NK-92 treated with Interleukin-12 subunit alpha and Interleukin-12 subunit beta, amount 100 ng/mL, for 24 hours (cell line): ENCODE measurements at regions not wholly inside any gene's neighbourhood (a gene's known extent, or its start where the extent isn't known, plus 50 kb on each side); places are given as distances from the start of the nearest gene placed in this dataset.
"Not testable (repeated sequence)": the region's sequence is repeated elsewhere in the genome, so short reads cannot be mapped to it uniquely, and the experiment has no call there.

Source experiments
- DNase-seq: peaks from one replicate; lab custom pipeline; 2025; lab: John Stamatoyannopoulos, UW

GRCh38 chr12:127169321-127170181 is 1097.4 kb upstream of the TMEM132C start:
- no peak for DNase-seq

DNA sequence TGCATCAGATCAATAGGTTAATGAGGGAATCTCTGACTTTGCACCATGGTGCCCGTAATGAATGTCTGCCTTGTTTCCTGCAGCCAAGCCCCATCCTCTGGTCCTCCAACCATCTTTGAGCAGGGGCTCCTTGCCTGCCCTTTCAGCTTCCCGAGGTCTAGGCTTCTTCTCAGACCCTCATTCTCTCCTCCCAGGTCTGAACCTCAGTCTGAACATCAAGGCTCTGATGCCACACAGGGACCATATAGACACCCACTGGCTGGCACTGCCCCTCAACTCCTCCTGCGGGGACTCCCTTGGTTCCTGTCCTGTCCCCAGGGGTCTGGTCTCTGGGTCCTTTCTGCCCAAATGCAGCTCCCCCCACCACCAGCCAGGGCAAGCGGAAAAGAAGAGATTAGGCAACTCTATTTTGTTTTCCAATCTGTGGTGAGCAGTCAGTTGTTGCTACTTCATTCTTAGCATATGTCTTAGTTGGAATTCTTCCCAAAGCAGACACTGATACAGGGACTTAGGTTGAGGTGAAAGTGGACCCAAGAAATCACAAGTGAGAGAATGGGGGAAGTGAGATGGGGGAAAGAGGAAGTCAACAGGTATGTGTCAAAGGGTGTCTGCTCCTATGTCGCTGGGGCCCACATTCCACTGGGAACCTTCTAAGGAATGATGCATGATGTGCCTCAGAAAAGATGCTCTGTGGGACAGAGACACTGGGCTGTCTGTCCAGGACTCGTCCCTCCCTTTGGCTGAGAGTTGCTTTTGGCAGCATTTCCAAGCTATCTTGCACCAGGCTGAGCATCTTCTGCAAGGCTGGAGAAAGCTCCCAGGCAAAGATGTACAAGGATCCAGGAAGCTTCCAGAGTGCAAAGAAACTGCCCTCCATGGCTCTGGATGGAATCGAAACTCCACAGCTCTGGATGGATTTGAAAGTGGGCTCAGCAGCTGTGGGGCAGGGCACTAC is 1096.5 kb upstream of the TMEM132C start:
- no peak for DNase-seq

DNA sequence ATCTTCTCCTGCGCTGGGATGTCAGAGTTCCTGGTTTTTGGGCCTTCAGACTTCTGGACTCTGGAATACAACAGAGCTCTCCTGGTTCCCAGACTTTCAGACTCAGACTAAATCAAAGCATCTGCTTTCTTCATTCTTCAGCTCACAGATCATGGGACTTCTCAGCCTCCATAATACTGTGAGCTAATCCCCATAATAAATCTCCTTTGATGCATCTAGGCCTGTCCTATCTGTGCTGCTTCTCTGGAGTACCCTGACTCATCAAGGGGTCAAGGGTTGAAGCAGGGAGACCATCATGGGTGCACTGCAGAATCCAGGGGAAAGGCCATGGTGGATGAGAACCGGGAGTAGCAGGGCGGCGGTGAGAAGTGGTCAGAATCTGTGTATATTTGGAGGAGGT is 1094.1 kb upstream of the TMEM132C start:
- DNase-seq = no peak

- DNase-seq = not testable (repeated sequence)
These were observed 1093.0 kb upstream of the TMEM132C start for GRCh38 chr12:127173971-127174370.

DNA sequence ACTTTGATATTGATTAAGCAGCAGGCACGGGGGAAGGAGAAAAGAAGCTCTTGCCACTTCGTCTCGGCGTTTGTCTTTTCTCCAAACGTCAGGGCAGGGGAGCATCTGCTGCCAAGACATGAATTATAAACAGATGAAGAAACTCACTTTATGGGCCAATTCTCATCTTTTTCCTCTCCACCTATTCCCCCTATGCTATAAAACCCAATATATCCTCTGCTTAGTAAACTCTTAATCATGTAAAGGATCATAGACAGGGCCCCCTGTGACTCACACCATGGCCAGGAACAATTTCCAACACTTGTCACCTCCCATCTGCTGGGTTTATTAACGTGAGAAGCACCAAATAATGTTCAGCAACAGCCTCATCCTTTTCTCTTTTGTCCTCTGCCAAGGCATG is 1092.1 kb upstream of the TMEM132C start:
- no peak for DNase-seq

GRCh38 chr12:127175361-127175760 is 1091.6 kb upstream of the TMEM132C start:
- DNase-seq = no peak

DNA sequence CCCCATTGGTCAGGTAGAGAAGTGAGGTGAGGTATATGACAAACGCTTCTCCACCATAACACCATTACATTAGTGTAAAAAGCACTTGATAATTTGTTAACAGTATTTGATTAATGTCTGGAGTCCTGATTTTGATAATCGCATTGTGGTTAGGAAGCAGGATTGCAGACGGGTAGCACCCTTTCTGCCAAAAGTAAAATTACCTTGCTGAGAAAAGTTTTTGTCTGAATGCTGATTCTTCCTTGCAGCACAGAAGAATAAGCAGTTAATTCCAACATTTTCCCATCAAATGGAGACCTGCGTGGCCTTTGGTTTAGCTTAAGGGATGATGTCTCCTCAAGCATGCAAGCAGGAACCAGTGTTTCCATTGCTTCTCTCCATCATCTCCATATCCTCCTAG is 1090.2 kb upstream of the TMEM132C start:
- no peak for DNase-seq

GRCh38 chr12:127178052-127178451 is 1088.9 kb upstream of the TMEM132C start:
- no peak for DNase-seq

GRCh38 chr12:127178463-127178862 is 1088.5 kb upstream of the TMEM132C start:
- no peak for DNase-seq

DNA sequence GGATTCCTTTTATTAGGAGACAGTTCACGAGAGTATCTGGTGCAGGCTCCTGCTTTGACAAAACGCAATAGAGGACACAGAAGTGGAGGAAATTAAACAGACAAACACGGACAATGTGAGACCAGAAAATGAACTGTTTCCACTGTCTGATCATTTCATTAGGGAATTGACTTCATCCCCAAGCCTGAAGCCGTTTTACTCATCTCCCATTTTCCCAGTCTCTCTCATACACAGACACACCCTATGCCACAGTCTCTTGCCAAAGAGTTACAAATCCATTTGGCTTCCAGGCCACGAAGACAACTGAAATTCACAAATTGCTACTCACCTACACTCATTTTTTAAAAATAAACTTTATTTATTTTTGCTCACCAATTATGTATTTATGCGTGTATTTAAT is 1087.8 kb upstream of the TMEM132C start:
- no peak for DNase-seq

GRCh38 chr12:127182018-127182417 is 1085.0 kb upstream of the TMEM132C start:
- DNase-seq = no peak

GRCh38 chr12:127189992-127190391 is 1077.0 kb upstream of the TMEM132C start:
- no peak for DNase-seq

DNA sequence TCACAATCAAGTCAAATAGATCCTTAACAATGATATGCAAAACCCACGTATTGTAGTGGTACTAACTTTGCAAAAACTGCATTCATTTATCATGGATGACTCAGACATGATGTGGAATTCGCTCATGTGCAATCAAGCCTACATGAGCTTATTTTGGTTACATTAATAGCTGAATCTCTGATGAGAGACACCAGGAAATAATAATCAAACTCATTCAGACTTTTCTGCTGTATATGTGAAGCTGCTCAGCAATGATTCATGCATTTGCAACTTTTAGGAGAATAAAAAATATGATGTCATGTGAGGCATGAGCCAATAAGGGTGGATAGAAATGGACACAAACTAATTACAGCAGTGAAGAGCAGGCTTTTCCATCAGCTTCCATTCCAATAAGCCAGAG is 1075.8 kb upstream of the TMEM132C start:
- no peak for DNase-seq

DNA sequence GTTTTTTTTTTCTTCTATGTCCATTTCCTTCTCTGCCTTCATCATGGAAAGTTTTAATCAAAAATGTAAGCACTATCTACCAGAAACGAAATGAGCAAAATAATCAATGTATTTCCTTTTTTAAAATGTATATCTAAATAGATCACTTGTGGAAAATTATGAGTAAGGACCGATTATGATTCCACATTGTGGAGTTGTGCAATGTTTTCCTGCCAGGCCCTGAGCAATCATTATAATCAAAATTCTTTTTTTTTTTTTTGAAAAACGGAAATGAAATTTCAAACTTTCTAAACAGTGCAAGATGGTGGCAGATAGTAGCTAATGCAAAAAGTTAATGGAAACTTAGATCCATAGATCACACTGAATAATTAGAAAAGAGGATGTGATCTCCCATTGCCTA is 1074.6 kb upstream of the TMEM132C start:
- DNase-seq = no peak

DNA sequence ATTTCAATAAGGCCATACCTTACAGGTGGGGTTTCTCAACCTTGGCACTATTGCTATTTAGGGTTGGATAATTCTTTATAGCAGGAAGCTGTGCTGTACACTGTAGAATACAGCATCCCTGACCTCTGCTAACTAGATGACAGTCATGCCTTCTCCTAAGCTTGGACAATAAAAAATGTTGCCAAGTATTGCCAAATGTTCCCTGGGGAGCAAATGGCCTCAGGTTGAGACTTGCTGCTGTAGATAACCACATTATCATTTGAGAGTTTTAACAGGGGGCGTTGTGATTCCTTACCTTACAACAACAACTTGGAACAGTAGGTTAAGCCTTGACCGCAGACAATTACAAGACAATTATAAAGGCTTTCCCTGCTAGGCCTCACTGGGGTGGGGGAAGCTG is 1073.6 kb upstream of the TMEM132C start:
- no peak for DNase-seq

DNA sequence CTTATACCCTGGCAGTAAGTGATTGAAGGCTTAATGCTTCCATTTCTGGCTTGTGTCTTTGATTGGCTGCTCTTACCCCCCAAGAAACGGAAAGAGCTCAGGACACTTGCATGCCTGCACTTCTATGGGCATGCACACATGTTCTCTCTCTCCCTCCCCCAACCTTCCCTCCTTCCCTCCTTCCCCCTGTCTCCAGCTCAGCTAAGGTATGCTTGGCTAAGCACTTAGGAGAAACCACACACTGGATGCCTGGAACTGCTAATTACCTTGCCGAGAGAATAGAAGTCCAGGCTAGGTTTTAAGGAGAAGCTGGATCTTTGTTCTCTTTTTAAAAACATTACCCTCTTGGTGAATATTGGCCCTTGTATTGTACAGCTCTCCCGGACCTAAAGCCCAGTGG is 1072.8 kb upstream of the TMEM132C start:
- no peak for DNase-seq

DNA sequence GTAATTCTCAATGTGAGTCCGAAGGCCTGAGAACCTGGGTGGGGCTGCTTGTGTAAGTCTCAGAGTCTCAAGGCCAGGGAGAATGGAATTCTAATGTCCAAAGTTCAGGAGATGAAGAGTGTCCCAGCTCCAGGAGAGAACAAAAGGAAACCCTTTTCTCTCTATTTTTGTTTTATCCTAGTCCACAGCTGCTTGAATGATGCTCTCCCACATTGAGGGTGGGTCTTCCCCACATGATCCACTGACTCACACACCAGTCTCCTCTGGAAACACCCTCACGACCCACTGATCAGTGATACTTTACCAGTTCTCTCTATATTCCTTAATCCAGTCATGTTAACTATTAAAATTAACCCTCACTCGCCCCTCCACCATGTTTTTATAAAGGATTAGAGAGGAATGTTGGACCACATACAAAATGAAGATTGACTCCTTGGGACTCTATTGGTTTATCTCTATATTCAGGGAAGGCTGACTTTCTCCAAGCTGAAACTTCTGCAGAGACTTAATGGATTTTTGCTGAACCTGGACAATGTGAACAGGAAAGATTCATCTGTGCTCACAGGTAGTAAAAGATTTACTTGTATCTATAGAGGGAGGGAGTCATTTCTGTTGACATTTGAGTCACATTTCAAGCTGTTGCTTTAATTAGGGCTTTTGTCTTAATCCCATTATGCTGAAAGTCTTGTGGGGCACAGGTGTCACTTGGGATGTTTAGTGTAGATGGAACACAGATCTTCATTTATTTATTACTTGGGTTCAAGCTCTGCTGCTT is 1061.0 kb upstream of the TMEM132C start:
- DNase-seq = no peak

GRCh38 chr12:127209318-127209717 is 1057.7 kb upstream of the TMEM132C start:
- no peak for DNase-seq

DNA sequence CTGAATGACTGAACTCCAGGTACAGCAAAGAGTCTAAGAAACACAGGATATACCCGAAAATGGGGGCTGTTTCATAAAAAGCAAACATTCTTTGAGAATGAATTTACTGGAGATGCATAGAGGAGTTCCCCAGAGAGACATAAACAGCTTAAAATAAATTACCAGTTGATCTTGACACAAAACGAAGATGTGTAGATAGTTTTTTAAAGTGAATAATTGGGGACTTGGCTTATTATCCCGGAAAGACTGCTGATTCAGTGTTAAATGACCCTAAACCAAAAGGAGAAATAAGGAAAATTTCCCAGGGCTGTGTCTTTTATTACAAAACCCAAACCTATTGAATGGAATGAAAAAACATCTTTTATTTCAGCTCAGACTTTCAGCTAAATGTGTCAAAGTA is 1052.8 kb upstream of the TMEM132C start:
- no peak for DNase-seq

- DNase-seq = no peak
These were observed 1044.0 kb upstream of the TMEM132C start for GRCh38 chr12:127223011-127223410.

- no peak for DNase-seq
These were observed 1043.2 kb upstream of the TMEM132C start for GRCh38 chr12:127223731-127224130.

DNA sequence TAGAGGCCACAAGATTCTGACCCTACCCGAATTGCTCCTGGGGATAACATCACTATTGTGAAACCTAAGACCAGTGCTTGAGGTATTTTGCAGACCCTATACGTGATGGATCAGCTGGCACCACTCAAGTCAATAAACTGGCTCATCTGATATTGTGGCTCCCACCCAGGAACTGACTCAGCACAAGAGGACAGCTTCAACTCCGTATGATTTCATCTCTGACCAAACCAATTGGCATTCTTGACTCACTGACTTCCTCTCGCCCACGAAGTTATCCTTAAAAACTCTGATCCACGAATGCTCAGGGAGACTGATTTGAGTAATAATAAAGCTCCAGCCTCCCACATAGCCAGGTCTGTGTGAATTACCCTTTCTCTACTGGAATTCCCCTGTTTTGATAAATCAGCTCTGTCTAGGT is 1036.1 kb upstream of the TMEM132C start:
- no peak for DNase-seq
